Caki2 (cell line): ENCODE measurements at regions not wholly inside any gene's neighbourhood (a gene's known extent, or its start where the extent isn't known, plus 50 kb on each side); places are given as distances from the start of the nearest gene placed in this dataset.
"Not testable (repeated sequence)": the region's sequence is repeated elsewhere in the genome, so short reads cannot be mapped to it uniquely, and the experiment has no call there.

ENCODE experiments used
- DNase-seq: peaks from one replicate; pipeline ENCODE4 v3.0.0-alpha.2; 2015; ENCODE audit warnings: low read depth
- in situ Hi-C: cut with HindIII; loops from 2 replicates; pipeline ENCODE4 v1.10.0; 2016; ENCODE audit warnings: low sequenced_read_pairs, low pct_unique_long_range_greater_than_20kb, mixed read lengths

GRCh38 chr20:47863981-47864380 lies 78.7 kb upstream of the SULF2 start:
- in situ Hi-C loops = no loop called here
- DNase-seq = no peak

- in situ Hi-C loops = no loop called here
- no peak for DNase-seq
Observed at GRCh38 chr20:47863315-47863965, 78.2 kb upstream of the SULF2 start.

- DNase-seq = no peak
- in situ Hi-C loops = no loop called here
Observed at GRCh38 chr20:47862574-47863240, 77.4 kb upstream of the SULF2 start.

- no peak for DNase-seq
- in situ Hi-C loops = no loop called here
Observed at GRCh38 chr20:47861116-47861515, 75.8 kb upstream of the SULF2 start.

- in situ Hi-C loops = no loop called here
Observed at GRCh38 chr20:47860049-47860830, 75.0 kb upstream of the SULF2 start.

GRCh38 chr20:47859278-47859677 lies 74.0 kb upstream of the SULF2 start:
- in situ Hi-C loops = no loop called here
- DNase-seq = no peak

More at GRCh38 chr20:47860049-47860830, 75.0 kb upstream of the SULF2 start:
- DNase-seq = no peak

- DNase-seq = peak; percentile 14
Observed at GRCh38 chr20:47857569-47858464, 72.5 kb upstream of the SULF2 start.

GRCh38 chr20:47857187-47857568 lies 71.9 kb upstream of the SULF2 start:
- DNase-seq = peak; percentile 87
- in situ Hi-C loops = no loop called here

More at GRCh38 chr20:47857569-47858464, 72.5 kb upstream of the SULF2 start:
- in situ Hi-C loops = no loop called here

- in situ Hi-C loops = no loop called here
- no peak for DNase-seq
Observed at GRCh38 chr20:47855799-47856198, 70.5 kb upstream of the SULF2 start.

- in situ Hi-C loops = no loop called here
- peak; percentile 53 for DNase-seq
Observed at GRCh38 chr20:47854687-47855212, 69.5 kb upstream of the SULF2 start.

- in situ Hi-C loops = no loop called here
Observed at GRCh38 chr20:47851774-47852173, 66.5 kb upstream of the SULF2 start.

GRCh38 chr20:47850146-47850545 lies 64.9 kb upstream of the SULF2 start:
- in situ Hi-C loops = no loop called here
- DNase-seq = no peak

More at GRCh38 chr20:47851774-47852173, 66.5 kb upstream of the SULF2 start:
- no peak for DNase-seq

- in situ Hi-C loops = no loop called here
- DNase-seq = no peak
Observed at GRCh38 chr20:47849596-47849995, 64.3 kb upstream of the SULF2 start.

- no peak for DNase-seq
- in situ Hi-C loops = no loop called here
Observed at GRCh38 chr20:47849006-47849405, 63.7 kb upstream of the SULF2 start.

GRCh38 chr20:47848534-47848933 lies 63.3 kb upstream of the SULF2 start:
- in situ Hi-C loops, DNase-seq: not testable (repeated sequence)

GRCh38 chr20:47847884-47848485 lies 62.7 kb upstream of the SULF2 start:
- in situ Hi-C loops = no loop called here
- peak; percentile 29 for DNase-seq

GRCh38 chr20:47847220-47847619 lies 61.9 kb upstream of the SULF2 start:
- in situ Hi-C loops, DNase-seq: not testable (repeated sequence)

GRCh38 chr20:47846651-47847050 lies 61.4 kb upstream of the SULF2 start:
- DNase-seq, in situ Hi-C loops: not testable (repeated sequence)
